ENCODE measurements at regions not wholly inside any gene's neighbourhood (a gene's known extent, or its start where the extent isn't known, plus 50 kb on each side); places are given as distances from the start of the nearest gene placed in this dataset.

DNA sequence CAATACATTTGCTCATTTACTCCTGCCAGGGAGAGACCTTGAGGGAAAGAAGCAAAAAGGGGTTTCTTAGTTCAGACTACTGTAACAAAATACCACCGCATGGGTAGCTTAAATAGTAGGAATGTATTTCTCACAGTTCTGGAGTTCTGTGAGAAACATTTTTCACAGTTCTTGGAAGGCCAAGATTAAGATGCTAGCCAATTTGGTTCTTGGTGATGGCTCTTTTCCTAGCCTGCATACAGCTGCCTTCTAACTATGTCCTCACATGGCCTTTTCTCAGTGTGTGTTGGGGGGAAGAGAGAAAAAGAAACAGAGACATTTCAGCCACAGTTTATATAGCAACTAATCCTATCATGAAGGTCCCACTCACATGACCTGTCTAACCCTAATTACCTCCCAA, 1644.7 kb upstream of the C9orf72 start:
- TF ChIP-seq, protein P1, sequence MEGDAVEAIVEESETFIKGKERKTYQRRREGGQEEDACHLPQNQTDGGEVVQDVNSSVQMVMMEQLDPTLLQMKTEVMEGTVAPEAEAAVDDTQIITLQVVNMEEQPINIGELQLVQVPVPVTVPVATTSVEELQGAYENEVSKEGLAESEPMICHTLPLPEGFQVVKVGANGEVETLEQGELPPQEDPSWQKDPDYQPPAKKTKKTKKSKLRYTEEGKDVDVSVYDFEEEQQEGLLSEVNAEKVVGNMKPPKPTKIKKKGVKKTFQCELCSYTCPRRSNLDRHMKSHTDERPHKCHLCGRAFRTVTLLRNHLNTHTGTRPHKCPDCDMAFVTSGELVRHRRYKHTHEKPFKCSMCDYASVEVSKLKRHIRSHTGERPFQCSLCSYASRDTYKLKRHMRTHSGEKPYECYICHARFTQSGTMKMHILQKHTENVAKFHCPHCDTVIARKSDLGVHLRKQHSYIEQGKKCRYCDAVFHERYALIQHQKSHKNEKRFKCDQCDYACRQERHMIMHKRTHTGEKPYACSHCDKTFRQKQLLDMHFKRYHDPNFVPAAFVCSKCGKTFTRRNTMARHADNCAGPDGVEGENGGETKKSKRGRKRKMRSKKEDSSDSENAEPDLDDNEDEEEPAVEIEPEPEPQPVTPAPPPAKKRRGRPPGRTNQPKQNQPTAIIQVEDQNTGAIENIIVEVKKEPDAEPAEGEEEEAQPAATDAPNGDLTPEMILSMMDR (optimal IDR thresholded peaks at IDR 0.05 in 1 of 3, IDR thresholded peaks at IDR 0.05 in 1 of 3, conservative IDR thresholded peaks at IDR 0.05 in 1 of 3; ENCODE audit: extremely low read depth in 1 of 3, insufficient read depth in 2 of 3, low read length in 3 of 3): no peak
- no peak for TF ChIP-seq EZH2 (IDR thresholded peaks at IDR 0.05; ENCODE audit: low read length)

All from keratinocyte (primary cell).